Spinal cord (tissue), 9 donors: ENCODE measurements at regions not wholly inside any gene's neighbourhood (a gene's known extent, or its start where the extent isn't known, plus 50 kb on each side); places are given as distances from the start of the nearest gene placed in this dataset.
"Not testable (repeated sequence)": the region's sequence is repeated elsewhere in the genome, so short reads cannot be mapped to it uniquely, and the experiment has no call there.

ENCODE experiments used
- DNase-seq, 6 donors: peaks; one replicate each; pipeline versions ENCODE4 v3.0.0 to v3.0.0-alpha.2; 2013 to 2015; ENCODE audit warnings: low spot score in 6 of 6, low read depth in 4 of 6
- H3K27ac ChIP-seq: one replicate; pipeline ENCODE4 v1.5.1; 2013; ENCODE audit warnings: low read depth, low read length, control low read depth
- H3K27me3 ChIP-seq: one replicate; pipeline ENCODE4 v1.6.1; 2013; ENCODE audit warnings: low read length; ENCODE audit not compliant: control insufficient read depth, insufficient read depth
- H3K36me3 ChIP-seq: one replicate; pipeline ENCODE4 v1.6.1; 2013; ENCODE audit warnings: low read length; ENCODE audit not compliant: control insufficient read depth, insufficient read depth
- H3K4me1 ChIP-seq: one replicate; pipeline ENCODE4 v1.6.1; 2013; ENCODE audit warnings: low read length; ENCODE audit not compliant: control insufficient read depth, insufficient read depth
- H3K4me3 ChIP-seq: one replicate; pipeline ENCODE4 v1.5.1; 2013; ENCODE audit warnings: low read depth, low read length, control low read depth
- H3K9me3 ChIP-seq: one replicate; pipeline ENCODE4 v1.6.1; 2013; ENCODE audit warnings: low read length; ENCODE audit not compliant: control insufficient read depth, insufficient read depth
- WGBS: methylation state at CpG from one replicate; pipeline ENCODE4 v1.1.5; 2013; ENCODE audit warnings: missing lambda C conversion rate; ENCODE audit not compliant: insufficient coverage; 5-methylcytosine and 5-hydroxymethylcytosine counted together
- donor health status: healthy.

GRCh38 chr15:66882251-66883020, 180.4 kb downstream of the SMAD6 start:
- no peak overlapping the region for H3K4me3 ChIP-seq
- no peaks in the 10 kb centered on the region for H3K36me3 ChIP-seq
- no peaks in the 10 kb centered on the region for H3K27me3 ChIP-seq
- peaks cover 28% of the 10 kb centered on the region for H3K4me1 ChIP-seq
- no peak for DNase-seq
- no peak overlapping the region for H3K27ac ChIP-seq
- WGBS, result 93% methylated on average over 11 of the region's 11 CpGs
- H3K9me3 ChIP-seq, result no peaks in the 10 kb centered on the region

DNA sequence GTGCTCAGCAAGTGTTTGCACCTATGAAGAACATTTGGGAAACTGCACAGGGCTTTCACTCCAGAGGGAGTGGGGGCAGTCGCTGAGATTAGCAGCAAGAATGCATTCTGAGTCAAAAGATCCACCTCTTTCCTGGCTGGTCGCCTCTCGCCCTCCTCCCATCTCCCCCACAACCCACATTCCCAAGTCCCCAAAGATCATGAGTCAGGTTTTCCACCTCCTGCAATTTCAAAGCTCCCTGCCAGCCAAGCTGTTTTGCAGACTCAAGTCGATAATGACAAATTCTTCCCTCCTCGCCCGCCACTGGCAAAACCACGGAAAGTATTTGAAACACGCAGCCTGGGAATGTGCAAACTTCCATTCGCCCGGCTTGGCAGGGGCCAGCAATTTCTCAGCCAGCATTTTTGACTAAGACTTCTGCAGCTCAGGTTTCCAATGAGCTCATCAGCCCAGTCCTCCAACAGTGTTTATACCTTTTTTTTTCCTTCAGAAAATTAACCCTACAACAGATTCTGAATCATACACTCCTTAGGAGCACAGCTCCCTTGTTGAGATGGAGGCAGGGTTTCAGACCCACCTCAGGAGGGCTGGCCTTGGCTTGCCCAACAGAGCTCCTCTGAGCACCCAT, 181.4 kb downstream of the SMAD6 start:
- DNase-seq, result peak in 5 of 6 donors; percentile 47 to 93 (median 51)
- H3K36me3 ChIP-seq, result no peaks in the 10 kb centered on the region
- 12% methylated on average over 10 of the region's 10 CpGs for WGBS
- H3K27me3 ChIP-seq, result no peaks in the 10 kb centered on the region
- H3K4me3 ChIP-seq, result no peak overlapping the region
- H3K9me3 ChIP-seq, result no peaks in the 10 kb centered on the region
- peak overlapping the region; percentile 86 for H3K27ac ChIP-seq
- H3K4me1 ChIP-seq, result peaks cover 24% of the 10 kb centered on the region

- WGBS, result 80% methylated on average over 2 of the region's 8 CpGs
- Histone ChIP-seq H3K9me3 (no peaks in the 10 kb centered on the region), H3K4me1 (peaks cover 22% of the 10 kb centered on the region), H3K27me3 (no peaks in the 10 kb centered on the region), H3K27ac (peak overlapping the region; percentile 86), H3K36me3 (no peaks in the 10 kb centered on the region), H3K4me3 (no peak overlapping the region)
- no peak for DNase-seq
These were observed 181.2 kb upstream of the SMAD3 start for GRCh38 chr15:66884115-66884622.

DNA sequence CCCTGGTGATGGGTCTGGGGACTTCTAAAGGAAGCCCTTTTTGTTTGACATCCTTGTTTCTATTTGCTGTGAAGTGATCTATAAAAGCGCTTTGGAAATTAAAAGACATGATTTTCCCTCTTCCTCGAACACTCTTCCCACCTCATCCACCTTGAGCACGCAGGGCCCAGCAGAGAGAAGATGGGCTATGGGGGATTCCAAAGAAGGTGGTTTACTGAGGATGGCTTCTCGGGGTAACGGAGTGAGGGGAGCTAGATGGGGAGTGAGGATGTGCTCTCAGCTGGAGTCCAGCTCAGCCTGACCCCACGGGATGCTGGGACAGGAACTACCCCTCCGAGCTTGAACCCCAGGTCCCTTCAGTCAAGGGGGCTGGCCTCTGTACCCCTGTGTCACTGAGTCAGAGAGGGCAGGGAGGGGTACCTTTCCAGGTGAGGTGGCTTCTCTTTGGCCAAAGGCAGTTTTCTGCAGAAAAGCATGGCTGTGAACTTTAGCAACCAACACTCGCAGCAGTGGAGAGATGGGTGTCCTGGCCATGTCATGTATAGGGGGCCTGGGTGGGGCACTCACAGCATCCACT, 180.7 kb upstream of the SMAD3 start:
- Histone ChIP-seq H3K27me3 (no peaks in the 10 kb centered on the region), H3K27ac (no peak overlapping the region), H3K4me1 (peaks cover 22% of the 10 kb centered on the region), H3K4me3 (no peak overlapping the region), H3K36me3 (no peaks in the 10 kb centered on the region), H3K9me3 (no peaks in the 10 kb centered on the region)
- DNase-seq, result no peak
- 86% methylated on average over 5 of the region's 8 CpGs for WGBS

- Histone ChIP-seq H3K9me3 (no peaks in the 10 kb centered on the region), H3K27ac (no peak overlapping the region), H3K36me3 (no peaks in the 10 kb centered on the region), H3K4me1 (peaks cover 22% of the 10 kb centered on the region), H3K4me3 (no peak overlapping the region), H3K27me3 (no peaks in the 10 kb centered on the region)
- no peak for DNase-seq
- WGBS, result 76% methylated on average over 5 of the region's 5 CpGs
These were observed 180.0 kb upstream of the SMAD3 start for GRCh38 chr15:66885281-66885915.

- Histone ChIP-seq H3K4me1 (peaks cover 22% of the 10 kb centered on the region), H3K4me3 (no peak overlapping the region), H3K9me3 (no peaks in the 10 kb centered on the region), H3K27ac (no peak overlapping the region), H3K36me3 (no peaks in the 10 kb centered on the region), H3K27me3 (no peaks in the 10 kb centered on the region)
- 85% methylated on average over 4 of the region's 9 CpGs for WGBS
- peak in 1 of 6 donors; percentile 79 for DNase-seq
These were observed 179.1 kb upstream of the SMAD3 start for GRCh38 chr15:66886241-66886675.

- no peaks in the 10 kb centered on the region for H3K36me3 ChIP-seq
- H3K27me3 ChIP-seq, result no peaks in the 10 kb centered on the region
- no peak for DNase-seq
- H3K9me3 ChIP-seq, result no peaks in the 10 kb centered on the region
- H3K4me1 ChIP-seq, result peaks cover 20% of the 10 kb centered on the region
- no peak overlapping the region for H3K27ac ChIP-seq
- H3K4me3 ChIP-seq, result no peak overlapping the region
- WGBS, result 93% methylated on average over 6 of the region's 7 CpGs
These were observed 178.6 kb upstream of the SMAD3 start for GRCh38 chr15:66886686-66887273.

GRCh38 chr15:66889298-66889697, 176.1 kb upstream of the SMAD3 start:
- H3K9me3 ChIP-seq, DNase-seq, H3K4me1 ChIP-seq, H3K27ac ChIP-seq, H3K36me3 ChIP-seq, H3K27me3 ChIP-seq, H3K4me3 ChIP-seq: not testable (repeated sequence)

GRCh38 chr15:66891776-66892175, 173.6 kb upstream of the SMAD3 start:
- Histone ChIP-seq H3K27me3 (no peaks in the 10 kb centered on the region), H3K27ac (no peak overlapping the region), H3K4me3 (no peak overlapping the region), H3K4me1 (no peaks in the 10 kb centered on the region), H3K36me3 (no peaks in the 10 kb centered on the region), H3K9me3 (no peaks in the 10 kb centered on the region)
- no peak for DNase-seq
- no CpG with 5 or more reads among the region's 2 CpGs for WGBS
